ENCODE measurements at regions not wholly inside any gene's neighbourhood (a gene's known extent, or its start where the extent isn't known, plus 50 kb on each side); places are given as distances from the start of the nearest gene placed in this dataset.
"Not testable (repeated sequence)": the region's sequence is repeated elsewhere in the genome, so short reads cannot be mapped to it uniquely, and the experiment has no call there.

GRCh38 chr2:61677942-61678341 lies 139.8 kb upstream of the XPO1 start:
- no peak for DNase-seq (ENCODE audit: low read depth, low spot score)

GRCh38 chr2:61677306-61677705 lies 139.2 kb upstream of the XPO1 start:
- no peak for DNase-seq (ENCODE audit: low read depth, low spot score)

GRCh38 chr2:61675204-61675603 lies 137.0 kb upstream of the XPO1 start:
- no peak for DNase-seq (ENCODE audit: low read depth, low spot score)

- no peak for DNase-seq (ENCODE audit: low read depth, low spot score)
Observed at GRCh38 chr2:61671561-61672315, 133.6 kb upstream of the XPO1 start.

GRCh38 chr2:61670591-61671501 lies 132.7 kb upstream of the XPO1 start:
- DNase-seq (ENCODE audit: low read depth, low spot score), result peak; percentile 19

- no peak for DNase-seq (ENCODE audit: low read depth, low spot score)
Observed at GRCh38 chr2:61664190-61664589, 126.0 kb upstream of the XPO1 start.

- DNase-seq (ENCODE audit: low read depth, low spot score), result no peak
Observed at GRCh38 chr2:61662990-61663389, 124.8 kb upstream of the XPO1 start.

- DNase-seq (ENCODE audit: low read depth, low spot score), result no peak
Observed at GRCh38 chr2:61660511-61661388, 122.6 kb upstream of the XPO1 start.

- DNase-seq (ENCODE audit: low read depth, low spot score), result no peak
Observed at GRCh38 chr2:61658841-61659780, 121.0 kb upstream of the XPO1 start.

GRCh38 chr2:61649946-61650345 lies 111.8 kb upstream of the XPO1 start:
- not testable (repeated sequence) for DNase-seq (ENCODE audit: low read depth, low spot score)

- DNase-seq (ENCODE audit: low read depth, low spot score), result no peak
Observed at GRCh38 chr2:61649021-61649420, 110.9 kb upstream of the XPO1 start.

- DNase-seq (ENCODE audit: low read depth, low spot score), result no peak
Observed at GRCh38 chr2:61647044-61647443, 108.9 kb upstream of the XPO1 start.

- DNase-seq (ENCODE audit: low read depth, low spot score), result no peak
Observed at GRCh38 chr2:61645911-61646310, 107.8 kb upstream of the XPO1 start.

GRCh38 chr2:61643153-61643552 lies 105.0 kb upstream of the XPO1 start:
- DNase-seq (ENCODE audit: low read depth, low spot score), result not testable (repeated sequence)

GRCh38 chr2:61640406-61640805 lies 102.2 kb upstream of the XPO1 start:
- no peak for DNase-seq (ENCODE audit: low read depth, low spot score)

- DNase-seq (ENCODE audit: low read depth, low spot score), result no peak
Observed at GRCh38 chr2:61639721-61640120, 101.6 kb upstream of the XPO1 start.

GRCh38 chr2:61636686-61637085 lies 98.5 kb upstream of the XPO1 start:
- no peak for DNase-seq (ENCODE audit: low read depth, low spot score)

- no peak for DNase-seq (ENCODE audit: low read depth, low spot score)
Observed at GRCh38 chr2:61634512-61634911, 96.4 kb upstream of the XPO1 start.

GRCh38 chr2:61633250-61633649 lies 95.1 kb upstream of the XPO1 start:
- DNase-seq (ENCODE audit: low read depth, low spot score), result no peak
